Testis (tissue), 2 donors: ENCODE measurements at regions not wholly inside any gene's neighbourhood (a gene's known extent, or its start where the extent isn't known, plus 50 kb on each side); places are given as distances from the start of the nearest gene placed in this dataset.

ENCODE experiments used
- CTCF ChIP-seq, 3 experiments: fragments of 450-650 bp in 2 of 3; fragments of 200-600 bp in 1 of 3; sonication (generic) in 1 of 3; IDR thresholded peaks; one replicate each; pipeline ENCODE4 v1.5.1; 2016 to 2019; ENCODE audit warnings: antibody characterized with exemption in 3 of 3, mild to moderate bottlenecking in 2 of 3, moderate library complexity in 1 of 3
- POLR2A ChIP-seq: fragments of 450-650 bp; IDR thresholded peaks from one replicate; pipeline ENCODE4 v1.6.1; 2017; ENCODE audit warnings: antibody characterized with exemption, mild to moderate bottlenecking, moderate library complexity

GRCh38 chr4:189786447-189786846, 154.2 kb upstream of the FRG1 start:
- TF ChIP-seq CTCF (IDR thresholded peaks at IDR 0.05) = no peak
- TF ChIP-seq POLR2A = no peak
